Rectal smooth muscle tissue (tissue), 1 donor: ENCODE measurements at regions not wholly inside any gene's neighbourhood (a gene's known extent, or its start where the extent isn't known, plus 50 kb on each side); places are given as distances from the start of the nearest gene placed in this dataset.
"Not testable (repeated sequence)": the region's sequence is repeated elsewhere in the genome, so short reads cannot be mapped to it uniquely, and the experiment has no call there.

Source experiments
- H3K27ac ChIP-seq: one replicate; pipeline ENCODE4 v1.7.0; 2013; ENCODE audit warnings: low read depth, low read length, inconsistent platforms
- H3K27me3 ChIP-seq: one replicate; pipeline ENCODE4 v1.7.0; 2013; ENCODE audit warnings: low read length; ENCODE audit not compliant: control insufficient read depth, insufficient read depth
- H3K36me3 ChIP-seq: one replicate; pipeline ENCODE4 v1.7.0; 2013; ENCODE audit warnings: low read length; ENCODE audit not compliant: control insufficient read depth, insufficient read depth
- H3K4me1 ChIP-seq: one replicate; pipeline ENCODE4 v1.7.0; 2013; ENCODE audit warnings: low read length; ENCODE audit not compliant: control insufficient read depth, insufficient read depth
- H3K4me3 ChIP-seq: one replicate; pipeline ENCODE4 v1.7.0; 2013; ENCODE audit warnings: low read length
- H3K9ac ChIP-seq: one replicate; pipeline ENCODE4 v1.7.0; 2013; ENCODE audit warnings: low read length

- Histone ChIP-seq H3K4me1 (no peaks in the 10 kb centered on the region), H3K4me3 (no peak overlapping the region), H3K27me3 (no peaks in the 10 kb centered on the region), H3K27ac (no peak overlapping the region), H3K9ac (no peak overlapping the region), H3K36me3 (no peaks in the 10 kb centered on the region)
These were observed 802.1 kb upstream of the SLITRK6 start for GRCh38 chr13:86601351-86601750.

- H3K4me3 ChIP-seq, result no peak overlapping the region
- no peaks in the 10 kb centered on the region for H3K36me3 ChIP-seq
- H3K9ac ChIP-seq, result no peak overlapping the region
- H3K4me1 ChIP-seq, result no peaks in the 10 kb centered on the region
- H3K27ac ChIP-seq, result no peak overlapping the region
- no peaks in the 10 kb centered on the region for H3K27me3 ChIP-seq
These were observed 807.0 kb upstream of the SLITRK6 start for GRCh38 chr13:86606264-86606663.

- no peaks in the 10 kb centered on the region for H3K4me1 ChIP-seq
- no peak overlapping the region for H3K27ac ChIP-seq
- H3K9ac ChIP-seq, result no peak overlapping the region
- no peaks in the 10 kb centered on the region for H3K27me3 ChIP-seq
- no peaks in the 10 kb centered on the region for H3K36me3 ChIP-seq
- no peak overlapping the region for H3K4me3 ChIP-seq
These were observed 809.5 kb upstream of the SLITRK6 start for GRCh38 chr13:86608701-86609100.

- Histone ChIP-seq H3K4me3 (no peak overlapping the region), H3K27me3 (no peaks in the 10 kb centered on the region), H3K9ac (no peak overlapping the region), H3K4me1 (no peaks in the 10 kb centered on the region), H3K36me3 (no peaks in the 10 kb centered on the region), H3K27ac (no peak overlapping the region)
These were observed 834.1 kb upstream of the SLITRK6 start for GRCh38 chr13:86633346-86633745.

- H3K27me3 ChIP-seq, H3K4me3 ChIP-seq, H3K9ac ChIP-seq: not testable (repeated sequence)
These were observed 852.0 kb upstream of the SLITRK6 start for GRCh38 chr13:86651171-86651570.

GRCh38 chr13:86653009-86653408 lies 853.8 kb upstream of the SLITRK6 start:
- no peak overlapping the region for H3K4me3 ChIP-seq
- no peak overlapping the region for H3K27ac ChIP-seq
- H3K9ac ChIP-seq, result no peak overlapping the region
- H3K4me1 ChIP-seq, result no peaks in the 10 kb centered on the region
- H3K27me3 ChIP-seq, result no peaks in the 10 kb centered on the region
- no peaks in the 10 kb centered on the region for H3K36me3 ChIP-seq

More at GRCh38 chr13:86651171-86651570, 852.0 kb upstream of the SLITRK6 start:
- not testable (repeated sequence) for H3K4me1 ChIP-seq, H3K36me3 ChIP-seq, H3K27ac ChIP-seq

GRCh38 chr13:86655561-86655960 lies 856.3 kb upstream of the SLITRK6 start:
- H3K36me3 ChIP-seq, result no peaks in the 10 kb centered on the region
- no peak overlapping the region for H3K4me3 ChIP-seq
- no peaks in the 10 kb centered on the region for H3K27me3 ChIP-seq
- H3K9ac ChIP-seq, result no peak overlapping the region
- H3K4me1 ChIP-seq, result no peaks in the 10 kb centered on the region
- H3K27ac ChIP-seq, result no peak overlapping the region

GRCh38 chr13:86660090-86660489 lies 860.9 kb upstream of the SLITRK6 start:
- Histone ChIP-seq H3K9ac (no peak overlapping the region), H3K4me1 (no peaks in the 10 kb centered on the region), H3K27me3 (no peaks in the 10 kb centered on the region), H3K36me3 (no peaks in the 10 kb centered on the region), H3K4me3 (no peak overlapping the region), H3K27ac (no peak overlapping the region)

GRCh38 chr13:86665842-86666241 lies 866.6 kb upstream of the SLITRK6 start:
- no peaks in the 10 kb centered on the region for H3K27me3 ChIP-seq
- H3K27ac ChIP-seq, result no peak overlapping the region
- no peak overlapping the region for H3K4me3 ChIP-seq
- H3K36me3 ChIP-seq, result no peaks in the 10 kb centered on the region
- no peak overlapping the region for H3K9ac ChIP-seq
- H3K4me1 ChIP-seq, result no peaks in the 10 kb centered on the region

- H3K27ac ChIP-seq, result no peak overlapping the region
- no peaks in the 10 kb centered on the region for H3K27me3 ChIP-seq
- no peaks in the 10 kb centered on the region for H3K4me1 ChIP-seq
- no peak overlapping the region for H3K4me3 ChIP-seq
- H3K9ac ChIP-seq, result no peak overlapping the region
- no peaks in the 10 kb centered on the region for H3K36me3 ChIP-seq
These were observed 874.8 kb upstream of the SLITRK6 start for GRCh38 chr13:86673931-86674431.

GRCh38 chr13:86681223-86681622 lies 882.0 kb upstream of the SLITRK6 start:
- Histone ChIP-seq H3K27me3 (no peaks in the 10 kb centered on the region), H3K36me3 (no peaks in the 10 kb centered on the region), H3K27ac (no peak overlapping the region), H3K4me3 (no peak overlapping the region), H3K9ac (no peak overlapping the region), H3K4me1 (no peaks in the 10 kb centered on the region)

GRCh38 chr13:86684402-86684801 lies 885.2 kb upstream of the SLITRK6 start:
- H3K9ac ChIP-seq, result no peak overlapping the region
- no peaks in the 10 kb centered on the region for H3K4me1 ChIP-seq
- H3K36me3 ChIP-seq, result no peaks in the 10 kb centered on the region
- no peak overlapping the region for H3K27ac ChIP-seq
- H3K27me3 ChIP-seq, result no peaks in the 10 kb centered on the region
- H3K4me3 ChIP-seq, result no peak overlapping the region

GRCh38 chr13:86689911-86690310 lies 890.7 kb upstream of the SLITRK6 start:
- no peaks in the 10 kb centered on the region for H3K36me3 ChIP-seq
- no peak overlapping the region for H3K9ac ChIP-seq
- H3K27ac ChIP-seq, result no peak overlapping the region
- no peaks in the 10 kb centered on the region for H3K27me3 ChIP-seq
- no peaks in the 10 kb centered on the region for H3K4me1 ChIP-seq
- H3K4me3 ChIP-seq, result no peak overlapping the region
